ENCODE measurements at regions not wholly inside any gene's neighbourhood (a gene's known extent, or its start where the extent isn't known, plus 50 kb on each side); places are given as distances from the start of the nearest gene placed in this dataset.

DNA sequence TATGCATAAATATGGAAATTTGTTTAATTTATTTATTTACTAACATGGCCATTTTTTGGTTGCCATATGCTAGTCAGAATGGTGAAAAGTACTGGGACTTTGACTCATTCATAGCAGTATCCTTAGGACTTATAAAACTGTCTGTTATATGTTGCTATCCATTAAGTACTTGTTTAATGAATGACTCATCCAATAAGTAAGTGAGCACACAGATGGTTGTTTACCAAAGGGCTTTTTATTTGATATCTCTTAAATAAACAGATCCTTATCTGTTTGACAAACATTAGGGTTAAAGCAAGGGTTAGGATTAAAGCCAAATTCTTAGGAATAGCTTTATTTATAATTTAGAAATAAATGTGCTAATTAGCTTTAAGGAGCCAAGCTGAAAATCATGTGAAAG lies 183.4 kb downstream of the FBXO4 start:
- peaks cover 6 to 44% (median 18%) of the 10 kb centered on the region in 3 experiments for H3K36me3 Mint-ChIP-seq (ENCODE audit: insufficient read depth in 1 of 3, low read depth in 3 of 3)
- Histone ChIP-seq H3K79me2 (ENCODE audit: insufficient read depth, low read length) (no peaks in the 10 kb centered on the region), H3K23ac (ENCODE audit: insufficient read length, low read depth, low read length) (no peak overlapping the region), H3K27ac (ENCODE audit: insufficient read length, low read depth, low read length) (no peak overlapping the region), H3K18ac (ENCODE audit: insufficient read length, low read depth, low read length) (no peak overlapping the region), H3K79me1 (ENCODE audit: insufficient read depth, low read depth, low read length, poor library complexity, severe bottlenecking) (no peaks in the 10 kb centered on the region), H3K27me3 (ENCODE audit: insufficient read depth, low read length) (no peaks in the 10 kb centered on the region), H2AFZ (ENCODE audit: low read length) (no peak overlapping the region), H3K23me2 (ENCODE audit: insufficient read length, low read depth, low read length, poor library complexity, severe bottlenecking) (no peaks in the 10 kb centered on the region), H4K8ac (replicated peaks; ENCODE audit: insufficient read length, low read depth, low read length) (no peak overlapping the region), H3K4me1 (ENCODE audit: insufficient read depth, low read length) (no peaks in the 10 kb centered on the region), H2BK12ac (ENCODE audit: insufficient read length, low read depth, low read length) (no peak overlapping the region), H4K5ac (ENCODE audit: insufficient read length, low read depth, low read length) (no peak overlapping the region), H3T11ph (ENCODE audit: low read length) (no peak overlapping the region), H3K9me3 (ENCODE audit: control insufficient read depth, low read depth, low read length) (no peaks in the 10 kb centered on the region), H4K91ac (ENCODE audit: insufficient read length, low read depth, low read length) (no peak overlapping the region), H2BK20ac (ENCODE audit: low read depth, low read length, poor library complexity, severe bottlenecking) (no peak overlapping the region), H2BK5ac (ENCODE audit: insufficient read length, low read length) (no peak overlapping the region), H3K9ac (ENCODE audit: extremely low read depth, insufficient read length, low read length) (no peak overlapping the region), H2BK15ac (ENCODE audit: low read depth, low read length) (no peak overlapping the region), H3K14ac (ENCODE audit: insufficient read depth, low read length) (no peak overlapping the region), H2BK120ac (ENCODE audit: low read depth, low read length, poor library complexity, severe bottlenecking) (no peak overlapping the region), H2AK5ac (ENCODE audit: insufficient read length, low read length) (no peak overlapping the region), H4K20me1 (ENCODE audit: control insufficient read depth, insufficient read depth, insufficient read length) (no peaks in the 10 kb centered on the region), H3K4me2 (ENCODE audit: insufficient read depth, insufficient read length, low read length) (no peak overlapping the region), H3K4ac (ENCODE audit: low read depth, low read length) (no peak overlapping the region), H3K56ac (ENCODE audit: insufficient read length, low read depth, low read length) (no peak overlapping the region)
- H3K4me1 Mint-ChIP-seq: peaks cover 2 to 4% of the 10 kb centered on the region in 2 experiments; a peak in 2 of 4 replicates
- H3K9me3 Mint-ChIP-seq: peaks cover 47 to 51% of the 10 kb centered on the region in 2 experiments
- no peak for DNase-seq
- TF ChIP-seq, protein P1, sequence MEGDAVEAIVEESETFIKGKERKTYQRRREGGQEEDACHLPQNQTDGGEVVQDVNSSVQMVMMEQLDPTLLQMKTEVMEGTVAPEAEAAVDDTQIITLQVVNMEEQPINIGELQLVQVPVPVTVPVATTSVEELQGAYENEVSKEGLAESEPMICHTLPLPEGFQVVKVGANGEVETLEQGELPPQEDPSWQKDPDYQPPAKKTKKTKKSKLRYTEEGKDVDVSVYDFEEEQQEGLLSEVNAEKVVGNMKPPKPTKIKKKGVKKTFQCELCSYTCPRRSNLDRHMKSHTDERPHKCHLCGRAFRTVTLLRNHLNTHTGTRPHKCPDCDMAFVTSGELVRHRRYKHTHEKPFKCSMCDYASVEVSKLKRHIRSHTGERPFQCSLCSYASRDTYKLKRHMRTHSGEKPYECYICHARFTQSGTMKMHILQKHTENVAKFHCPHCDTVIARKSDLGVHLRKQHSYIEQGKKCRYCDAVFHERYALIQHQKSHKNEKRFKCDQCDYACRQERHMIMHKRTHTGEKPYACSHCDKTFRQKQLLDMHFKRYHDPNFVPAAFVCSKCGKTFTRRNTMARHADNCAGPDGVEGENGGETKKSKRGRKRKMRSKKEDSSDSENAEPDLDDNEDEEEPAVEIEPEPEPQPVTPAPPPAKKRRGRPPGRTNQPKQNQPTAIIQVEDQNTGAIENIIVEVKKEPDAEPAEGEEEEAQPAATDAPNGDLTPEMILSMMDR (conservative IDR thresholded peaks at IDR 0.05): no peak
- H3K27ac Mint-ChIP-seq: no peak overlapping the region
- no peak overlapping the region for H3K4me3 Mint-ChIP-seq
- H3K27me3 Mint-ChIP-seq (ENCODE audit: low read depth): no peaks in the 10 kb centered on the region
